ENCODE measurements at regions not wholly inside any gene's neighbourhood (a gene's known extent, or its start where the extent isn't known, plus 50 kb on each side); places are given as distances from the start of the nearest gene placed in this dataset.

- no peaks in the 10 kb centered on the region for H3K4me1 Mint-ChIP-seq (ENCODE audit: low read depth)
- H3K27me3 Mint-ChIP-seq (ENCODE audit: low read depth), result no peaks in the 10 kb centered on the region
- H3K36me3 Mint-ChIP-seq (ENCODE audit: low read depth), result no peaks in the 10 kb centered on the region
- no peak overlapping the region for H3K4me3 Mint-ChIP-seq (ENCODE audit: unreplicated experiment)
- no peak for DNase-seq (ENCODE audit: low spot score)
- no peaks in the 10 kb centered on the region for H3K9me3 Mint-ChIP-seq (ENCODE audit: low read depth)
- H3K27ac Mint-ChIP-seq (ENCODE audit: unreplicated experiment), result no peak overlapping the region
- no peak for TF ChIP-seq CTCF (IDR thresholded peaks at IDR 0.05)
Observed at GRCh38 chr1:34372891-34373290, 196.2 kb downstream of the C1orf94 start.

GRCh38 chr1:34373912-34374311 lies 197.2 kb downstream of the C1orf94 start:
- no peaks in the 10 kb centered on the region for H3K4me1 Mint-ChIP-seq (ENCODE audit: low read depth)
- H3K9me3 Mint-ChIP-seq (ENCODE audit: low read depth), result no peaks in the 10 kb centered on the region
- no peak for TF ChIP-seq CTCF (IDR thresholded peaks at IDR 0.05)
- H3K27me3 Mint-ChIP-seq (ENCODE audit: low read depth), result no peaks in the 10 kb centered on the region
- no peak overlapping the region for H3K4me3 Mint-ChIP-seq (ENCODE audit: unreplicated experiment)
- DNase-seq (ENCODE audit: low spot score), result no peak
- H3K27ac Mint-ChIP-seq (ENCODE audit: unreplicated experiment), result no peak overlapping the region
- H3K36me3 Mint-ChIP-seq (ENCODE audit: low read depth), result no peaks in the 10 kb centered on the region

- Mint-ChIP-seq H3K4me3 (ENCODE audit: unreplicated experiment) (no peak overlapping the region), H3K4me1 (ENCODE audit: low read depth) (no peaks in the 10 kb centered on the region), H3K27ac (ENCODE audit: unreplicated experiment) (no peak overlapping the region), H3K36me3 (ENCODE audit: low read depth) (no peaks in the 10 kb centered on the region), H3K9me3 (ENCODE audit: low read depth) (no peaks in the 10 kb centered on the region), H3K27me3 (ENCODE audit: low read depth) (no peaks in the 10 kb centered on the region)
- no peak for DNase-seq (ENCODE audit: low spot score)
- TF ChIP-seq CTCF (IDR thresholded peaks at IDR 0.05), result no peak
Observed at GRCh38 chr1:34376531-34376930, 199.8 kb downstream of the C1orf94 start.

- H3K4me1 Mint-ChIP-seq (ENCODE audit: low read depth), result no peaks in the 10 kb centered on the region
- DNase-seq (ENCODE audit: low spot score), result no peak
- no peaks in the 10 kb centered on the region for H3K27me3 Mint-ChIP-seq (ENCODE audit: low read depth)
- no peak overlapping the region for H3K27ac Mint-ChIP-seq (ENCODE audit: unreplicated experiment)
- peaks cover 3% of the 10 kb centered on the region for H3K9me3 Mint-ChIP-seq (ENCODE audit: low read depth)
- TF ChIP-seq CTCF (IDR thresholded peaks at IDR 0.05), result no peak
- H3K36me3 Mint-ChIP-seq (ENCODE audit: low read depth), result no peaks in the 10 kb centered on the region
- H3K4me3 Mint-ChIP-seq (ENCODE audit: unreplicated experiment), result no peak overlapping the region
Observed at GRCh38 chr1:34378968-34379856, 202.5 kb downstream of the C1orf94 start.

- no peak for TF ChIP-seq CTCF (IDR thresholded peaks at IDR 0.05)
- H3K27ac Mint-ChIP-seq (ENCODE audit: unreplicated experiment), result no peak overlapping the region
- peaks cover 4% of the 10 kb centered on the region for H3K9me3 Mint-ChIP-seq (ENCODE audit: low read depth)
- no peaks in the 10 kb centered on the region for H3K27me3 Mint-ChIP-seq (ENCODE audit: low read depth)
- H3K36me3 Mint-ChIP-seq (ENCODE audit: low read depth), result no peaks in the 10 kb centered on the region
- DNase-seq (ENCODE audit: low spot score), result no peak
- no peak overlapping the region for H3K4me3 Mint-ChIP-seq (ENCODE audit: unreplicated experiment)
- H3K4me1 Mint-ChIP-seq (ENCODE audit: low read depth), result no peaks in the 10 kb centered on the region
Observed at GRCh38 chr1:34379911-34380310, 203.2 kb downstream of the C1orf94 start.
